CD14-positive monocyte (primary cell): ENCODE measurements at regions not wholly inside any gene's neighbourhood (a gene's known extent, or its start where the extent isn't known, plus 50 kb on each side); places are given as distances from the start of the nearest gene placed in this dataset.

Experiments used
- DNase-seq, 3 donors: peaks; one replicate each; pipeline ENCODE4 v3.0.0-alpha.2; 2011 to 2022
- H2AFZ ChIP-seq: 2 replicates; pipeline ENCODE4 v1.6.0; 2012; ENCODE audit warnings: mild to moderate bottlenecking, low read depth, low read length, inconsistent platforms; ENCODE audit not compliant: insufficient read depth, poor library complexity, severe bottlenecking
- H3K27ac ChIP-seq, 2 donors: 1 replicate in 1 of 2; 2 replicates in 1 of 2; pipeline ENCODE4 v1.5.1; 2012 to 2013; ENCODE audit warnings: low read length in 2 of 2, control low read depth in 1 of 2, inconsistent platforms in 1 of 2, low read depth in 1 of 2, mild to moderate bottlenecking in 1 of 2
- H3K27me3 ChIP-seq, 2 donors: one replicate each; pipeline versions ENCODE4 v1.6.0 to v1.6.1; 2011 to 2013; ENCODE audit warnings: low read length in 2 of 2; ENCODE audit not compliant: control insufficient read depth in 2 of 2, insufficient read depth in 2 of 2
- H3K36me3 ChIP-seq, 2 donors: replicated peaks in 1 of 2; 1 replicate in 1 of 2; 2 replicates in 1 of 2; pipeline versions ENCODE4 v1.5.1 to v1.6.1; 2012 to 2013; ENCODE audit warnings: low read length in 2 of 2, control low read depth in 1 of 2, inconsistent platforms in 1 of 2, mild to moderate bottlenecking in 1 of 2; ENCODE audit not compliant: insufficient read depth in 2 of 2, control insufficient read depth in 1 of 2
- H3K4me1 ChIP-seq, 2 donors: 1 replicate in 1 of 2; 2 replicates in 1 of 2; pipeline versions ENCODE4 v1.5.1 to v1.6.1; 2012 to 2013; ENCODE audit warnings: low read length in 2 of 2, control low read depth in 1 of 2, inconsistent platforms in 1 of 2, mild to moderate bottlenecking in 1 of 2, moderate library complexity in 1 of 2; ENCODE audit not compliant: insufficient read depth in 2 of 2, control insufficient read depth in 1 of 2
- H3K4me2 ChIP-seq: replicated peaks from 2 replicates; pipeline ENCODE3; 2012; ENCODE audit warnings: low read length, moderate library complexity, mild to moderate bottlenecking; ENCODE audit not compliant: poor library complexity, severe bottlenecking; ENCODE audit errors: extremely low read depth
- H3K4me3 ChIP-seq, 3 experiments: fragments of 200-600 bp in 1 of 3; sonication (generic) in 1 of 3; replicated peaks in 1 of 3; 1 replicate in 2 of 3; 2 replicates in 1 of 3; pipeline ENCODE4 v1.5.1; 2011 to 2013; ENCODE audit warnings: low read length in 3 of 3, mild to moderate bottlenecking in 3 of 3, control low read depth in 2 of 3, low read depth in 2 of 3, inconsistent platforms in 1 of 3, moderate library complexity in 1 of 3
- H3K79me2 ChIP-seq: 2 replicates; pipeline ENCODE4 v1.6.0; 2012; ENCODE audit warnings: mild to moderate bottlenecking, control low read depth, inconsistent platforms, low read length, moderate library complexity; ENCODE audit not compliant: insufficient read depth
- H3K9ac ChIP-seq: 2 replicates; pipeline ENCODE4 v1.6.0; 2017; ENCODE audit warnings: low read length, mild to moderate bottlenecking; ENCODE audit not compliant: insufficient read depth, poor library complexity, severe bottlenecking
- H3K9me3 ChIP-seq, 2 donors: replicated peaks in 1 of 2; 1 replicate in 1 of 2; 2 replicates in 1 of 2; pipeline versions ENCODE4 v1.5.1 to v1.6.1; 2012 to 2013; ENCODE audit warnings: low read length in 2 of 2, control low read depth in 1 of 2; ENCODE audit not compliant: control insufficient read depth in 1 of 2, insufficient read depth in 1 of 2
- H4K20me1 ChIP-seq: 2 replicates; pipeline ENCODE4 v1.6.0; 2012; ENCODE audit warnings: mild to moderate bottlenecking, low read length, control low read depth, moderate library complexity; ENCODE audit not compliant: insufficient read depth
- H3K27ac Mint-ChIP-seq, 7 donors: one replicate each; pipeline ENCODE4 v1.8.0; 2020; ENCODE audit warnings: mild to moderate bottlenecking in 7 of 7, mixed read lengths in 7 of 7, moderate library complexity in 6 of 7, inconsistent platforms in 2 of 7
- H3K27me3 Mint-ChIP-seq, 3 donors: one replicate each; pipeline ENCODE4 v1.8.0; 2021 to 2022; ENCODE audit warnings: low read depth in 3 of 3, mild to moderate bottlenecking in 3 of 3, mixed read lengths in 3 of 3, moderate library complexity in 3 of 3, inconsistent platforms in 1 of 3
- H3K36me3 Mint-ChIP-seq, 2 donors: one replicate each; pipeline ENCODE4 v1.8.0; 2020; ENCODE audit warnings: mixed read lengths in 2 of 2, inconsistent platforms in 1 of 2, mild to moderate bottlenecking in 1 of 2
- H3K4me1 Mint-ChIP-seq: one replicate; pipeline ENCODE4 v1.8.0; 2020; ENCODE audit warnings: mild to moderate bottlenecking, mixed read lengths
- H3K4me3 Mint-ChIP-seq, 2 donors: one replicate each; pipeline ENCODE4 v1.8.0; 2020; ENCODE audit warnings: mild to moderate bottlenecking in 2 of 2, mixed read lengths in 2 of 2, moderate library complexity in 1 of 2
- H3K9me3 Mint-ChIP-seq, 7 donors: one replicate each; pipeline ENCODE4 v1.8.0; 2020 to 2022; ENCODE audit warnings: mixed read lengths in 7 of 7, mild to moderate bottlenecking in 6 of 7, moderate library complexity in 6 of 7, inconsistent platforms in 2 of 7
- WGBS: methylation state at CpG from one replicate; pipeline ENCODE4 v1.1.5; 2013; ENCODE audit warnings: missing lambda C conversion rate; ENCODE audit not compliant: insufficient coverage; 5-methylcytosine and 5-hydroxymethylcytosine counted together
- intact Hi-C, 2 donors: fragments of 100-400 bp; cut with micrococcal nuclease; formaldehyde crosslinking; loops; one replicate each; pipeline versions ENCODE4 v1.15.0 to v1.15.1; 2023
- TF ChIP-seq, protein P1 (sequence below): fragments of 200-600 bp; IDR thresholded peaks from one replicate; pipeline ENCODE4 v1.8.0; 2022; ENCODE audit warnings: antibody characterized with exemption, mild to moderate bottlenecking

- DNase-seq = no peak
- H3K4me1 ChIP-seq = no peaks in the 10 kb centered on the region
- H3K27ac ChIP-seq = no peak overlapping the region
- no peaks in the 10 kb centered on the region for H3K36me3 Mint-ChIP-seq
- H3K9ac ChIP-seq = no peak overlapping the region
- H3K27me3 Mint-ChIP-seq = peaks cover 0 to 2% (median 0%) of the 10 kb centered on the region in 3 donors
- H2AFZ ChIP-seq = no peak overlapping the region
- no peaks in the 10 kb centered on the region for H3K4me1 Mint-ChIP-seq
- no peaks in the 10 kb centered on the region for H3K79me2 ChIP-seq
- no peaks in the 10 kb centered on the region for H4K20me1 ChIP-seq
- peaks cover 17 to 45% (median 28%) of the 10 kb centered on the region in 7 donors for H3K9me3 Mint-ChIP-seq
- WGBS = no CpG with 5 or more reads among the region's 2 CpGs
- TF ChIP-seq, protein P1, sequence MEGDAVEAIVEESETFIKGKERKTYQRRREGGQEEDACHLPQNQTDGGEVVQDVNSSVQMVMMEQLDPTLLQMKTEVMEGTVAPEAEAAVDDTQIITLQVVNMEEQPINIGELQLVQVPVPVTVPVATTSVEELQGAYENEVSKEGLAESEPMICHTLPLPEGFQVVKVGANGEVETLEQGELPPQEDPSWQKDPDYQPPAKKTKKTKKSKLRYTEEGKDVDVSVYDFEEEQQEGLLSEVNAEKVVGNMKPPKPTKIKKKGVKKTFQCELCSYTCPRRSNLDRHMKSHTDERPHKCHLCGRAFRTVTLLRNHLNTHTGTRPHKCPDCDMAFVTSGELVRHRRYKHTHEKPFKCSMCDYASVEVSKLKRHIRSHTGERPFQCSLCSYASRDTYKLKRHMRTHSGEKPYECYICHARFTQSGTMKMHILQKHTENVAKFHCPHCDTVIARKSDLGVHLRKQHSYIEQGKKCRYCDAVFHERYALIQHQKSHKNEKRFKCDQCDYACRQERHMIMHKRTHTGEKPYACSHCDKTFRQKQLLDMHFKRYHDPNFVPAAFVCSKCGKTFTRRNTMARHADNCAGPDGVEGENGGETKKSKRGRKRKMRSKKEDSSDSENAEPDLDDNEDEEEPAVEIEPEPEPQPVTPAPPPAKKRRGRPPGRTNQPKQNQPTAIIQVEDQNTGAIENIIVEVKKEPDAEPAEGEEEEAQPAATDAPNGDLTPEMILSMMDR = no peak
- no peaks in the 10 kb centered on the region for H3K36me3 ChIP-seq
- H3K4me3 Mint-ChIP-seq = no peak overlapping the region
- no peak overlapping the region for H3K27ac Mint-ChIP-seq
- H3K4me3 ChIP-seq = no peak overlapping the region
- no peak overlapping the region for H3K4me2 ChIP-seq
- peaks cover 17 to 18% of the 10 kb centered on the region in 2 donors for H3K9me3 ChIP-seq
- intact Hi-C loops = no loop called here
- H3K27me3 ChIP-seq = no peaks in the 10 kb centered on the region
These were observed 84.3 kb upstream of the PGRMC2 start for GRCh38 chr4:128371876-128372275.

DNA sequence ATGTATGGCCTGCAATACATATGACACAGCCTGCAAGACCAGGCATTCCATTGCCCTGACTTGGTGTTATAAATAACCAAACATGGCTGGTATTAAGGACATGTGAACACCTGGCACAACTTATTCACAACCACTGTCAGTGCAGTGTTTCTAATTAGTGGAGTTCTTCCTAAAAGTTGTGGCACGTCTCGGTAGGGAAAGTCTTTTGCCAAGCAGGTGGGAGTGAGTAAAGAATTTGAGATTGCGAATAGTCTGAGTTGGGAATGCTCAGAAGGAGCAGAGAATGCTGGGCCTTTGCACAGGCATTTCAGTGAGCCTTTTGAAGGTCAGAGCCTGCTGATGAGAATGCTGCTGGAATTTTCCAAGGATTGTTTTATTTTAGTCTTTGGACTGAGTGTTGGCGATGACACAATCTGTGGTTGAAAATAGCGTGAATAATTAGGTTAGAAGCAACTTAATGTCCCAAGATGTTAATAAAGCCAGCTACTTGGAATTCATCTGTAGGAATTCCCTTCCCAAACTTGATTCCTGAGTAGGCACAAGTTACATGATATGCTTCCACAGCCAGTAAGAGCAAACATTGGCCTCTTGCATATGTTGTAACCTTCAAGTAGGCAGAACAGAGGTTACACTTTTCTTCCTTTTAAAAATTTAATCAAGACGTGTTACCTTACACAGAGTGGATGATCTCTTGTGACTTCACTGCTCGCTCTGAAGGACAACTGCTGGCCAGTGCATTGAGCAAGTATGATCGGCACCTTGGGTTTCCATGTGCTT is 83.6 kb upstream of the PGRMC2 start:
- DNase-seq = no peak
- Histone ChIP-seq H3K4me1 (no peaks in the 10 kb centered on the region), H3K79me2 (no peaks in the 10 kb centered on the region), H3K4me3 (no peak overlapping the region), H3K4me2 (no peak overlapping the region), H2AFZ (no peak overlapping the region), H3K9me3 (peaks cover 10 to 13% of the 10 kb centered on the region in 2 donors), H3K36me3 (no peaks in the 10 kb centered on the region), H3K27me3 (no peaks in the 10 kb centered on the region), H3K27ac (no peak overlapping the region), H3K9ac (no peak overlapping the region), H4K20me1 (no peaks in the 10 kb centered on the region)
- Mint-ChIP-seq H3K4me1 (no peaks in the 10 kb centered on the region), H3K4me3 (no peak overlapping the region), H3K27ac (no peak overlapping the region), H3K9me3 (peaks cover 10 to 41% (median 22%) of the 10 kb centered on the region in 7 donors), H3K27me3 (peaks cover 0 to 2% (median 0%) of the 10 kb centered on the region in 3 donors), H3K36me3 (no peaks in the 10 kb centered on the region)
- 98% methylated on average over 5 of the region's 8 CpGs for WGBS
- intact Hi-C loops = no loop called here
- TF ChIP-seq, protein P1 = no peak
